ENCODE measurements at regions not wholly inside any gene's neighbourhood (a gene's known extent, or its start where the extent isn't known, plus 50 kb on each side); places are given as distances from the start of the nearest gene placed in this dataset.

DNA sequence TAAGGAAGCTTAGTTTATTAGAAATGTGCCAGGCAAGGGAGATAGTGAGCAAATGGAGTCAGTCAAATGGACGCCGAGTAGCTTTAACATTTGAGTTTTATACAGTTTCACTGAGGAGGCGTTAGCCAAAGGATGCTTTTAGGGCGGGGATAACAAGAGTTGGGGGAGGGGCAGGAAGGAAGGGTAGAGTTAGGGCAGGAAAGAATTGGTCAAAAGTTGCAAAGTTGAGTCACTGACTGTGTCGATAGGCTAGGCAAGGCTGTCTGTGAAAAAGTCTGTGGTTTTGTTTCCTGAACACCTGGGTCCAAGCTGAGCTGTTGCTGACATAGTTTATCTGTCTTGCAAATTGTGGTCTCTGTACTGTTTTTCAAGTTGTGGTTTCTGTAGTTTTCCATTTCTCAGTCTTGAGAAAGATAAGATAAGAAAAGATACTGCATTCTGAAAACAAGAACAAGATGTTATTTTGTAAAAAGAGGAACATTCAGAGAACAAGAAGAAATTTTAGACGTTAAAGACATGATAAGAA is 62.6 kb upstream of the RESF1 start (continued):
- TF ChIP-seq, protein P1, sequence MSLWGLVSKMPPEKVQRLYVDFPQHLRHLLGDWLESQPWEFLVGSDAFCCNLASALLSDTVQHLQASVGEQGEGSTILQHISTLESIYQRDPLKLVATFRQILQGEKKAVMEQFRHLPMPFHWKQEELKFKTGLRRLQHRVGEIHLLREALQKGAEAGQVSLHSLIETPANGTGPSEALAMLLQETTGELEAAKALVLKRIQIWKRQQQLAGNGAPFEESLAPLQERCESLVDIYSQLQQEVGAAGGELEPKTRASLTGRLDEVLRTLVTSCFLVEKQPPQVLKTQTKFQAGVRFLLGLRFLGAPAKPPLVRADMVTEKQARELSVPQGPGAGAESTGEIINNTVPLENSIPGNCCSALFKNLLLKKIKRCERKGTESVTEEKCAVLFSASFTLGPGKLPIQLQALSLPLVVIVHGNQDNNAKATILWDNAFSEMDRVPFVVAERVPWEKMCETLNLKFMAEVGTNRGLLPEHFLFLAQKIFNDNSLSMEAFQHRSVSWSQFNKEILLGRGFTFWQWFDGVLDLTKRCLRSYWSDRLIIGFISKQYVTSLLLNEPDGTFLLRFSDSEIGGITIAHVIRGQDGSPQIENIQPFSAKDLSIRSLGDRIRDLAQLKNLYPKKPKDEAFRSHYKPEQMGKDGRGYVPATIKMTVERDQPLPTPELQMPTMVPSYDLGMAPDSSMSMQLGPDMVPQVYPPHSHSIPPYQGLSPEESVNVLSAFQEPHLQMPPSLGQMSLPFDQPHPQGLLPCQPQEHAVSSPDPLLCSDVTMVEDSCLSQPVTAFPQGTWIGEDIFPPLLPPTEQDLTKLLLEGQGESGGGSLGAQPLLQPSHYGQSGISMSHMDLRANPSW (CRISPR knock-in tag; IDR thresholded peaks at IDR 0.05) = no peak
- TF ChIP-seq EP300 (IDR thresholded peaks at IDR 0.05; ENCODE audit: low read length) = peak; percentile 83
- peak; percentile 52; the same call in 1 of the 2 replicates for TF ChIP-seq STAT5A (IDR thresholded peaks at IDR 0.05; ENCODE audit: borderline replicate concordance, low read length)
- TF ChIP-seq, protein P2, sequence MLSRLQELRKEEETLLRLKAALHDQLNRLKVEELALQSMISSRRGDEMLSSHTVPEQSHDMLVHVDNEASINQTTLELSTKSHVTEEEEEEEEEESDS (CRISPR knock-in tag; IDR thresholded peaks at IDR 0.05) = no peak
- peak; percentile 87 for TF ChIP-seq HDAC2 (IDR thresholded peaks at IDR 0.05)
- TF ChIP-seq SMAD1 (IDR thresholded peaks at IDR 0.05; ENCODE audit: low read depth, low read length, partially characterized antibody) = no peak
- TF ChIP-seq PHB (CRISPR knock-in tag; IDR thresholded peaks at IDR 0.05) = no peak
- TF ChIP-seq BHLHE40 (IDR thresholded peaks at IDR 0.05; ENCODE audit: low read length) = no peak
- TF ChIP-seq PRPF4 (IDR thresholded peaks at IDR 0.05; ENCODE audit: insufficient read depth, low read depth, low read length, poor library complexity, severe bottlenecking) = no peak
- no peak for TF ChIP-seq KAT8 (IDR thresholded peaks at IDR 0.05; ENCODE audit: low read depth)
- TF ChIP-seq ZNF551 (CRISPR knock-in tag; IDR thresholded peaks at IDR 0.05) = no peak
- TF ChIP-seq JUNB (CRISPR knock-in tag; conservative IDR thresholded peaks at IDR 0.05) = no peak
- TF ChIP-seq POU5F1 (IDR thresholded peaks at IDR 0.05; ENCODE audit: borderline replicate concordance, low read depth, low read length, partially characterized antibody) = no peak
- 0 out of 2 replicates have a peak, but pooled peaks have one; percentile 20 for TF ChIP-seq HEY1 (CRISPR knock-in tag; IDR thresholded peaks at IDR 0.05; ENCODE audit: borderline replicate concordance)
- peak; percentile 20 to 34; a peak in 1 of 4 replicates for TF ChIP-seq ARNT (IDR thresholded peaks at IDR 0.05)
- peak; percentile 1 for TF ChIP-seq FOS (IDR thresholded peaks at IDR 0.05; ENCODE audit: extremely low read depth, insufficient read length)
- TF ChIP-seq, protein P3, sequence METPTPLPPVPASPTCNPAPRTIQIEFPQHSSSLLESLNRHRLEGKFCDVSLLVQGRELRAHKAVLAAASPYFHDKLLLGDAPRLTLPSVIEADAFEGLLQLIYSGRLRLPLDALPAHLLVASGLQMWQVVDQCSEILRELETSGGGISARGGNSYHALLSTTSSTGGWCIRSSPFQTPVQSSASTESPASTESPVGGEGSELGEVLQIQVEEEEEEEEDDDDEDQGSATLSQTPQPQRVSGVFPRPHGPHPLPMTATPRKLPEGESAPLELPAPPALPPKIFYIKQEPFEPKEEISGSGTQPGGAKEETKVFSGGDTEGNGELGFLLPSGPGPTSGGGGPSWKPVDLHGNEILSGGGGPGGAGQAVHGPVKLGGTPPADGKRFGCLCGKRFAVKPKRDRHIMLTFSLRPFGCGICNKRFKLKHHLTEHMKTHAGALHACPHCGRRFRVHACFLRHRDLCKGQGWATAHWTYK (CRISPR knock-in tag; IDR thresholded peaks at IDR 0.05) = no peak
- TF ChIP-seq, protein P4, sequence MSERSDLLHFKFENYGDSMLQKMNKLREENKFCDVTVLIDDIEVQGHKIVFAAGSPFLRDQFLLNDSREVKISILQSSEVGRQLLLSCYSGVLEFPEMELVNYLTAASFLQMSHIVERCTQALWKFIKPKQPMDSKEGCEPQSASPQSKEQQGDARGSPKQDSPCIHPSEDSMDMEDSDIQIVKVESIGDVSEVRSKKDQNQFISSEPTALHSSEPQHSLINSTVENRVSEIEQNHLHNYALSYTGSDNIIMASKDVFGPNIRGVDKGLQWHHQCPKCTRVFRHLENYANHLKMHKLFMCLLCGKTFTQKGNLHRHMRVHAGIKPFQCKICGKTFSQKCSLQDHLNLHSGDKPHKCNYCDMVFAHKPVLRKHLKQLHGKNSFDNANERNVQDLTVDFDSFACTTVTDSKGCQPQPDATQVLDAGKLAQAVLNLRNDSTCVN (CRISPR knock-in tag; IDR thresholded peaks at IDR 0.05) = no peak
- no peak for TF ChIP-seq MAFG (tag; conservative IDR thresholded peaks at IDR 0.05)
- TF ChIP-seq CBFB (CRISPR knock-in tag; IDR thresholded peaks at IDR 0.05) = no peak
- no peak for TF ChIP-seq CBX3 (IDR thresholded peaks at IDR 0.05; ENCODE audit: borderline replicate concordance in 1 of 2, low read length in 2 of 2)
- no peak for TF ChIP-seq TAF1 (IDR thresholded peaks at IDR 0.05; ENCODE audit: control insufficient read depth, extremely low read depth, insufficient read depth, low read length, severe bottlenecking)
- no peak for TF ChIP-seq SAFB (IDR thresholded peaks at IDR 0.05; ENCODE audit: borderline replicate concordance, low read depth, low read length)
- no peak for TF ChIP-seq SIX5 (IDR thresholded peaks at IDR 0.05; ENCODE audit: borderline replicate concordance in 1 of 2, insufficient read depth in 1 of 2, low read depth in 1 of 2, low read length in 2 of 2)
- TF ChIP-seq, protein P5, sequence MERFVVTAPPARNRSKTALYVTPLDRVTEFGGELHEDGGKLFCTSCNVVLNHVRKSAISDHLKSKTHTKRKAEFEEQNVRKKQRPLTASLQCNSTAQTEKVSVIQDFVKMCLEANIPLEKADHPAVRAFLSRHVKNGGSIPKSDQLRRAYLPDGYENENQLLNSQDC (CRISPR knock-in tag; IDR thresholded peaks at IDR 0.05) = no peak

Measured in K562 (cell line).